Nephron progenitor cell (in vitro differentiated cells): ENCODE measurements at regions not wholly inside any gene's neighbourhood (a gene's known extent, or its start where the extent isn't known, plus 50 kb on each side); places are given as distances from the start of the nearest gene placed in this dataset.

Source experiments
- DNase-seq: peaks from one replicate; pipeline ENCODE4 v3.0.0; 2021
- H3K27ac Mint-ChIP-seq: 2 replicates; pipeline ENCODE4 v1.8.0; 2021; ENCODE audit warnings: mild to moderate bottlenecking, moderate library complexity, mixed read lengths
- H3K27me3 Mint-ChIP-seq: 2 replicates; pipeline ENCODE4 v1.8.0; 2021; ENCODE audit warnings: mild to moderate bottlenecking, low read depth, mixed read lengths; ENCODE audit not compliant: poor library complexity
- H3K36me3 Mint-ChIP-seq: 2 replicates; pipeline ENCODE4 v1.8.0; 2021; ENCODE audit warnings: low read depth, mixed read lengths
- H3K4me1 Mint-ChIP-seq: 2 replicates; pipeline ENCODE4 v1.8.0; 2021; ENCODE audit warnings: mixed read lengths
- H3K4me3 Mint-ChIP-seq: 2 replicates; pipeline ENCODE4 v1.8.0; 2021; ENCODE audit warnings: mild to moderate bottlenecking, moderate library complexity, mixed read lengths
- H3K9me3 Mint-ChIP-seq: 2 replicates; pipeline ENCODE4 v1.8.0; 2021; ENCODE audit warnings: mild to moderate bottlenecking, moderate library complexity, mixed read lengths
- CTCF ChIP-seq: fragments of 200-600 bp; sonication (generic); IDR thresholded peaks from 2 replicates; pipeline ENCODE4 v1.5.0; 2021; ENCODE audit warnings: antibody characterized with exemption

GRCh38 chr17:71519285-71519684 lies 601.5 kb upstream of the SOX9 start:
- Mint-ChIP-seq H3K27ac (no peak overlapping the region), H3K4me3 (no peak overlapping the region), H3K36me3 (no peaks in the 10 kb centered on the region), H3K9me3 (no peaks in the 10 kb centered on the region), H3K27me3 (no peaks in the 10 kb centered on the region), H3K4me1 (peaks cover 32% of the 10 kb centered on the region)
- no peak for TF ChIP-seq CTCF
- DNase-seq = no peak

GRCh38 chr17:71521724-71522123 lies 599.1 kb upstream of the SOX9 start:
- no peaks in the 10 kb centered on the region for H3K9me3 Mint-ChIP-seq
- H3K4me1 Mint-ChIP-seq = peaks cover 7% of the 10 kb centered on the region
- H3K4me3 Mint-ChIP-seq = no peak overlapping the region
- no peak for TF ChIP-seq CTCF
- no peak for DNase-seq
- H3K27ac Mint-ChIP-seq = no peak overlapping the region
- H3K27me3 Mint-ChIP-seq = no peaks in the 10 kb centered on the region
- H3K36me3 Mint-ChIP-seq = no peaks in the 10 kb centered on the region

- Mint-ChIP-seq H3K4me1 (peaks cover under 1% of the 10 kb centered on the region), H3K4me3 (no peak overlapping the region), H3K9me3 (no peaks in the 10 kb centered on the region), H3K27ac (no peak overlapping the region), H3K27me3 (no peaks in the 10 kb centered on the region), H3K36me3 (no peaks in the 10 kb centered on the region)
- no peak for TF ChIP-seq CTCF
- no peak for DNase-seq
These were observed 598.4 kb upstream of the SOX9 start for GRCh38 chr17:71522383-71522782.

GRCh38 chr17:71527311-71527710 lies 593.5 kb upstream of the SOX9 start:
- Mint-ChIP-seq H3K4me1 (peaks cover 21% of the 10 kb centered on the region), H3K9me3 (no peaks in the 10 kb centered on the region), H3K27me3 (no peaks in the 10 kb centered on the region), H3K4me3 (no peak overlapping the region), H3K27ac (no peak overlapping the region), H3K36me3 (no peaks in the 10 kb centered on the region)
- DNase-seq = no peak
- TF ChIP-seq CTCF = no peak

- Mint-ChIP-seq H3K4me1 (peaks cover 21% of the 10 kb centered on the region), H3K36me3 (no peaks in the 10 kb centered on the region)
These were observed 592.6 kb upstream of the SOX9 start for GRCh38 chr17:71528210-71528609.

More at GRCh38 chr17:71528210-71528609, 592.6 kb upstream of the SOX9 start:
- Mint-ChIP-seq H3K27me3 (no peaks in the 10 kb centered on the region), H3K9me3 (no peaks in the 10 kb centered on the region), H3K4me3 (no peak overlapping the region), H3K27ac (no peak overlapping the region)
- DNase-seq = no peak
- no peak for TF ChIP-seq CTCF
